ENCODE measurements at regions not wholly inside any gene's neighbourhood (a gene's known extent, or its start where the extent isn't known, plus 50 kb on each side); places are given as distances from the start of the nearest gene placed in this dataset.

- TF ChIP-seq CTCF (conservative IDR thresholded peaks at IDR 0.05; ENCODE audit: low read depth, low read length) (no peak), USF2 (IDR thresholded peaks at IDR 0.05; ENCODE audit: low read depth, low read length) (no peak), MAZ (IDR thresholded peaks at IDR 0.05; ENCODE audit: borderline replicate concordance, low read depth, low read length) (no peak), POLR2A (IDR thresholded peaks at IDR 0.05; ENCODE audit: low read depth, low read length) (no peak), CEBPB (IDR thresholded peaks at IDR 0.05; ENCODE audit: low read depth, low read length) (no peak), MXI1 (IDR thresholded peaks at IDR 0.05; ENCODE audit: borderline replicate concordance, low read depth, low read length) (no peak), NFE2L2 (IDR thresholded peaks at IDR 0.05; ENCODE audit: low read depth, low read length) (no peak), RAD21 (IDR thresholded peaks at IDR 0.05; ENCODE audit: low read length) (no peak)
Measured at GRCh38 chr1:9183898-9184297, 50.7 kb upstream of the H6PD start.
